ENCODE measurements at regions not wholly inside any gene's neighbourhood (a gene's known extent, or its start where the extent isn't known, plus 50 kb on each side); places are given as distances from the start of the nearest gene placed in this dataset.

- Histone ChIP-seq H3K79me2 (ENCODE audit: low read depth) (no peaks in the 10 kb centered on the region), H3F3A (ENCODE audit: insufficient read depth, low read depth) (no peaks in the 10 kb centered on the region), H2AFZ (no peak overlapping the region), H3K4me1 (replicated peaks; ENCODE audit: insufficient read depth) (no peaks in the 10 kb centered on the region), H4K20me1 (ENCODE audit: insufficient read depth) (no peaks in the 10 kb centered on the region), H3K27me3 (ENCODE audit: insufficient read depth, low read depth) (peaks cover 38% of the 10 kb centered on the region), H3K36me3 (ENCODE audit: low read depth) (no peaks in the 10 kb centered on the region), H3K4me2 (no peak overlapping the region), H3K4me3 (no peak overlapping the region), H3K27ac (no peak overlapping the region), H3K9me3 (ENCODE audit: insufficient read depth, low read depth) (no peaks in the 10 kb centered on the region; the same call in 1 of the 2 replicates), H3K9me2 (ENCODE audit: insufficient read depth) (no peaks in the 10 kb centered on the region)
- BruUV-seq (replicated peaks), result no TSS peak
- intact Hi-C loops (cut with micrococcal nuclease; ENCODE audit: unreplicated experiment), result no loop called here
- POLR2A ChIA-PET (ENCODE audit: unreplicated experiment), result no interaction called here
- TF ChIP-seq CTCF (conservative IDR thresholded peaks at IDR 0.05) (no peak), EZH2 (IDR thresholded peaks at IDR 0.05; ENCODE audit: low read depth) (no peak)
- CTCF ChIA-PET, result no interaction called here
- no peak for DNase-seq
Measured at GRCh38 chr2:841036-841435, 109.6 kb upstream of the SNTG2 start.

DNA sequence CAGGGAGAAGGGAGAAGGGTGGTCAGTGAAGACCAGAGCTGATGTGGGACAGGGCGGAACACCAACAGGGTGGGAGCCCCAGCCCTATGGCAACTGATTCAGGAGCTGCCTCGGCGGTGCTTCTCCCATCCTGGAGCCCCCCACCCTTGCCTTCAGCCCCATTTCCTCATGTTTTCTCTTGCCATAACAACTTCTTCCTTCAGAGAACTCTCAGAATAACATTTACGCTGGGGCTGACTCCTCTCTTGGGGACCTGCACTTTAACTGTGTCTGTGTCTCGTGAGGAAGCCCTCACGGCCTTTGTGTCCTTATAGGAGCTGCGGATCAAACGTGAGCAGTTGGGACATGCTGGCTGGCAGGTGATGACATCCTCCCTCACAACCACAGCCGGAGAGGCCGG, 116.4 kb upstream of the SNTG2 start:
- no peaks in the 10 kb centered on the region for H3K9me3 ChIP-seq (ENCODE audit: insufficient read depth, low read depth)
- no peak overlapping the region for H3K4me2 ChIP-seq
- ChIA-PET CTCF (no interaction called here), POLR2A (ENCODE audit: unreplicated experiment) (no interaction called here)
- H3K9me2 ChIP-seq (ENCODE audit: insufficient read depth), result no peaks in the 10 kb centered on the region
- no peak for TF ChIP-seq EZH2 (IDR thresholded peaks at IDR 0.05; ENCODE audit: low read depth)
- TF ChIP-seq CTCF (conservative IDR thresholded peaks at IDR 0.05), result no peak
- H3K27ac ChIP-seq, result no peak overlapping the region
- no peaks in the 10 kb centered on the region for H3F3A ChIP-seq (ENCODE audit: insufficient read depth, low read depth)
- H3K4me1 ChIP-seq (replicated peaks; ENCODE audit: insufficient read depth), result no peaks in the 10 kb centered on the region
- no peak overlapping the region for H3K4me3 ChIP-seq
- no peaks in the 10 kb centered on the region for H4K20me1 ChIP-seq (ENCODE audit: insufficient read depth)
- H3K79me2 ChIP-seq (ENCODE audit: low read depth), result no peaks in the 10 kb centered on the region
- H3K27me3 ChIP-seq (ENCODE audit: insufficient read depth, low read depth), result peaks cover 76% of the 10 kb centered on the region
- no peak for DNase-seq
- no peaks in the 10 kb centered on the region for H3K36me3 ChIP-seq (ENCODE audit: low read depth)
- intact Hi-C loops (cut with micrococcal nuclease; ENCODE audit: unreplicated experiment), result no loop called here
- no peak overlapping the region for H2AFZ ChIP-seq
- BruUV-seq (replicated peaks), result no TSS peak

- H3K4me3 ChIP-seq, result no peak overlapping the region
- BruUV-seq (replicated peaks), result no TSS peak
- H3K9me3 ChIP-seq (ENCODE audit: insufficient read depth, low read depth), result no peaks in the 10 kb centered on the region
- intact Hi-C loops (cut with micrococcal nuclease; ENCODE audit: unreplicated experiment), result no loop called here
- peaks cover 86% of the 10 kb centered on the region for H3K27me3 ChIP-seq (ENCODE audit: insufficient read depth, low read depth)
- no peaks in the 10 kb centered on the region for H3K4me1 ChIP-seq (replicated peaks; ENCODE audit: insufficient read depth)
- no peak overlapping the region for H3K27ac ChIP-seq
- no peaks in the 10 kb centered on the region for H3K36me3 ChIP-seq (ENCODE audit: low read depth)
- H2AFZ ChIP-seq, result no peak overlapping the region
- no peaks in the 10 kb centered on the region for H4K20me1 ChIP-seq (ENCODE audit: insufficient read depth)
- POLR2A ChIA-PET (ENCODE audit: unreplicated experiment), result no interaction called here
- H3F3A ChIP-seq (ENCODE audit: insufficient read depth, low read depth), result no peaks in the 10 kb centered on the region
- TF ChIP-seq CTCF (conservative IDR thresholded peaks at IDR 0.05) (no peak), EZH2 (IDR thresholded peaks at IDR 0.05; ENCODE audit: low read depth) (no peak)
- no peak overlapping the region for H3K4me2 ChIP-seq
- DNase-seq, result no peak
- no peaks in the 10 kb centered on the region for H3K79me2 ChIP-seq (ENCODE audit: low read depth)
- CTCF ChIA-PET, result no interaction called here
- no peaks in the 10 kb centered on the region for H3K9me2 ChIP-seq (ENCODE audit: insufficient read depth)
Measured at GRCh38 chr2:833180-833579, 117.5 kb upstream of the SNTG2 start.
